B cell (primary cell): ENCODE measurements at regions not wholly inside any gene's neighbourhood (a gene's known extent, or its start where the extent isn't known, plus 50 kb on each side); places are given as distances from the start of the nearest gene placed in this dataset.

Experiments
- CTCF ChIP-seq: fragments of 200-600 bp; IDR thresholded peaks from one replicate; pipeline ENCODE4 v1.8.0; 2022; ENCODE audit warnings: antibody characterized with exemption, mild to moderate bottlenecking
- EZH2 ChIP-seq: IDR thresholded peaks from 2 replicates; pipeline ENCODE4 v1.6.1; 2012; ENCODE audit warnings: borderline replicate concordance, low read depth, mild to moderate bottlenecking, moderate library complexity, low read length; ENCODE audit not compliant: insufficient read depth, poor library complexity, severe bottlenecking

- TF ChIP-seq EZH2 (no peak), CTCF (no peak)
Observed at GRCh38 chr13:106882246-106882645, 314.3 kb upstream of the ARGLU1 start.
